GM10248 (cell line): ENCODE measurements at regions not wholly inside any gene's neighbourhood (a gene's known extent, or its start where the extent isn't known, plus 50 kb on each side); places are given as distances from the start of the nearest gene placed in this dataset.
"Not testable (repeated sequence)": the region's sequence is repeated elsewhere in the genome, so short reads cannot be mapped to it uniquely, and the experiment has no call there.

ENCODE experiments used
- CTCF ChIA-PET: fragments of 300-600 bp; sonication (Branson Sonifier 250); formaldehyde crosslinking; extraction: SDS; loops from one replicate; lab custom pipeline; 2021; ENCODE audit warnings: antibody characterized with exemption; lab: Yijun Ruan, JAX
- POLR2A ChIA-PET: fragments of 350-650 bp; sonication (Branson Sonifier 250); formaldehyde crosslinking; extraction: SDS; loops from one replicate; lab custom pipeline; 2020; ENCODE audit warnings: antibody characterized with exemption; lab: Yijun Ruan, JAX
- DNase-seq: peaks from one replicate; pipeline ENCODE4 v3.0.0; 2012; ENCODE audit errors: extremely low spot score

GRCh38 chr16:33706845-33707590, 247.6 kb downstream of the TP53TG3F start:
- CTCF ChIA-PET, POLR2A ChIA-PET, DNase-seq: not testable (repeated sequence)

GRCh38 chr16:33707591-33707934, 248.2 kb downstream of the TP53TG3F start:
- CTCF ChIA-PET, POLR2A ChIA-PET, DNase-seq: not testable (repeated sequence)

GRCh38 chr16:33709856-33710695, 250.7 kb downstream of the TP53TG3F start:
- DNase-seq, CTCF ChIA-PET, POLR2A ChIA-PET: not testable (repeated sequence)

- DNase-seq, CTCF ChIA-PET, POLR2A ChIA-PET: not testable (repeated sequence)
These were observed 251.3 kb downstream of the TP53TG3F start for GRCh38 chr16:33710696-33711087.

GRCh38 chr16:33711616-33712015, 252.2 kb downstream of the TP53TG3F start:
- POLR2A ChIA-PET, CTCF ChIA-PET, DNase-seq: not testable (repeated sequence)

- DNase-seq, CTCF ChIA-PET, POLR2A ChIA-PET: not testable (repeated sequence)
These were observed 252.9 kb downstream of the TP53TG3F start for GRCh38 chr16:33712308-33712707.

- POLR2A ChIA-PET, CTCF ChIA-PET, DNase-seq: not testable (repeated sequence)
These were observed 253.7 kb downstream of the TP53TG3F start for GRCh38 chr16:33712851-33713709.

GRCh38 chr16:33713710-33714538, 254.5 kb downstream of the TP53TG3F start:
- DNase-seq, CTCF ChIA-PET, POLR2A ChIA-PET: not testable (repeated sequence)

GRCh38 chr16:33731167-33731566, 271.8 kb downstream of the TP53TG3F start:
- POLR2A ChIA-PET, CTCF ChIA-PET: not testable (repeated sequence)

GRCh38 chr16:33734650-33735049, 275.2 kb downstream of the TP53TG3F start:
- CTCF ChIA-PET, POLR2A ChIA-PET, DNase-seq: not testable (repeated sequence)

More at GRCh38 chr16:33731167-33731566, 271.8 kb downstream of the TP53TG3F start:
- DNase-seq, result not testable (repeated sequence)

GRCh38 chr16:33766869-33767765, 307.7 kb downstream of the TP53TG3F start:
- POLR2A ChIA-PET, DNase-seq, CTCF ChIA-PET: not testable (repeated sequence)

GRCh38 chr16:33768710-33769109, 309.3 kb downstream of the TP53TG3F start:
- DNase-seq, result peak; percentile 0
- POLR2A ChIA-PET, CTCF ChIA-PET: not testable (repeated sequence)

- POLR2A ChIA-PET, DNase-seq, CTCF ChIA-PET: not testable (repeated sequence)
These were observed 309.9 kb downstream of the TP53TG3F start for GRCh38 chr16:33769180-33769846.

- POLR2A ChIA-PET, DNase-seq, CTCF ChIA-PET: not testable (repeated sequence)
These were observed 311.1 kb downstream of the TP53TG3F start for GRCh38 chr16:33770478-33770877.

- DNase-seq, CTCF ChIA-PET, POLR2A ChIA-PET: not testable (repeated sequence)
These were observed 311.8 kb downstream of the TP53TG3F start for GRCh38 chr16:33771211-33771610.

GRCh38 chr16:33773966-33774365, 314.6 kb downstream of the TP53TG3F start:
- DNase-seq, POLR2A ChIA-PET, CTCF ChIA-PET: not testable (repeated sequence)
